GM12891 (cell line): ENCODE measurements at regions not wholly inside any gene's neighbourhood (a gene's known extent, or its start where the extent isn't known, plus 50 kb on each side); places are given as distances from the start of the nearest gene placed in this dataset.

Experiments
- DNase-seq: peaks from one replicate; pipeline ENCODE4 v3.0.0; 2011; ENCODE audit warnings: low spot score; ENCODE audit not compliant: insufficient read length
- FAIRE-seq: peaks from 2 replicates; lab custom pipeline; 2011; peaks lifted over from hg19 to GRCh38; lab: Jason Lieb, UNC
- PAX5 ChIP-seq: IDR thresholded peaks from 2 replicates; pipeline ENCODE4 v1.6.1; 2011; ENCODE audit warnings: low read length, moderate library complexity, mild to moderate bottlenecking; ENCODE audit not compliant: insufficient read depth, severe bottlenecking
- POLR2A ChIP-seq: IDR thresholded peaks from 2 replicates; pipeline ENCODE4 v1.6.1; 2011; ENCODE audit warnings: low read depth, low read length, control low read depth
- POLR2AphosphoS5 ChIP-seq: IDR thresholded peaks from 2 replicates; pipeline ENCODE4 v1.6.1; 2011; ENCODE audit warnings: low read depth, low read length, control low read depth
- POU2F2 ChIP-seq: IDR thresholded peaks from 2 replicates; pipeline ENCODE4 v1.6.1; 2011; ENCODE audit warnings: low read depth, mild to moderate bottlenecking, control low read depth, low read length, moderate library complexity
- SPI1 ChIP-seq: IDR thresholded peaks from 2 replicates; pipeline ENCODE4 v1.6.1; 2011; ENCODE audit warnings: low read depth, low read length, control low read depth
- TAF1 ChIP-seq: IDR thresholded peaks from 2 replicates; pipeline ENCODE4 v1.6.1; 2011; ENCODE audit warnings: low read depth, low read length, control low read depth

GRCh38 chr2:14951569-14952285 is 319.2 kb downstream of the LRATD1 start:
- DNase-seq (no peak), FAIRE-seq (no peak)
- TF ChIP-seq POLR2AphosphoS5 = no peak
- no peak for TF ChIP-seq PAX5
- no peak for TF ChIP-seq POLR2A
- TF ChIP-seq POU2F2 = no peak
- TF ChIP-seq TAF1 = no peak
- no peak for TF ChIP-seq SPI1

- TF ChIP-seq TAF1 = no peak
- TF ChIP-seq POLR2A = no peak
- TF ChIP-seq PAX5 = no peak
- TF ChIP-seq SPI1 = no peak
- TF ChIP-seq POLR2AphosphoS5 = no peak
- no peak for TF ChIP-seq POU2F2
Observed at GRCh38 chr2:14952400-14952963, 320.0 kb downstream of the LRATD1 start.

GRCh38 chr2:14960686-14961324 is 328.3 kb downstream of the LRATD1 start:
- DNase-seq = no peak
- no peak for FAIRE-seq
- TF ChIP-seq SPI1 (no peak), POLR2AphosphoS5 (no peak), POLR2A (no peak), TAF1 (no peak), POU2F2 (no peak)

More at GRCh38 chr2:14952400-14952963, 320.0 kb downstream of the LRATD1 start:
- DNase-seq (no peak), FAIRE-seq (no peak)

- DNase-seq (no peak), FAIRE-seq (no peak)
- TF ChIP-seq POLR2A = no peak
- TF ChIP-seq POU2F2 = no peak
- TF ChIP-seq TAF1 = no peak
- no peak for TF ChIP-seq SPI1
- TF ChIP-seq PAX5 = no peak
- no peak for TF ChIP-seq POLR2AphosphoS5
Observed at GRCh38 chr2:14967729-14968128, 335.2 kb downstream of the LRATD1 start.

- TF ChIP-seq PAX5 (no peak), SPI1 (no peak), TAF1 (no peak), POLR2A (no peak), POU2F2 (no peak), POLR2AphosphoS5 (no peak)
- FAIRE-seq = no peak
Observed at GRCh38 chr2:14975381-14975780, 342.9 kb downstream of the LRATD1 start.

GRCh38 chr2:14977021-14977420 is 344.5 kb downstream of the LRATD1 start:
- DNase-seq (no peak), FAIRE-seq (no peak)
- TF ChIP-seq POU2F2 (no peak), TAF1 (no peak), PAX5 (no peak), SPI1 (no peak), POLR2AphosphoS5 (no peak), POLR2A (no peak)

More at GRCh38 chr2:14975381-14975780, 342.9 kb downstream of the LRATD1 start:
- DNase-seq = no peak

GRCh38 chr2:14978845-14979244 is 346.3 kb downstream of the LRATD1 start:
- FAIRE-seq (no peak), DNase-seq (no peak)
- TF ChIP-seq PAX5 = no peak
- no peak for TF ChIP-seq POU2F2
- TF ChIP-seq POLR2AphosphoS5 = no peak
- TF ChIP-seq SPI1 = no peak
- no peak for TF ChIP-seq TAF1
- no peak for TF ChIP-seq POLR2A

GRCh38 chr2:14982790-14983189 is 350.3 kb downstream of the LRATD1 start:
- TF ChIP-seq POLR2A (no peak), SPI1 (peak; percentile 23; the same call in 1 of the 2 replicates)

GRCh38 chr2:14988600-14988999 is 356.1 kb downstream of the LRATD1 start:
- no peak for FAIRE-seq
- no peak for TF ChIP-seq POLR2A
- TF ChIP-seq POU2F2 = no peak
- no peak for TF ChIP-seq POLR2AphosphoS5
- DNase-seq = no peak

More at GRCh38 chr2:14982790-14983189, 350.3 kb downstream of the LRATD1 start:
- no peak for FAIRE-seq
- no peak for DNase-seq

GRCh38 chr2:14991723-14992122 is 359.2 kb downstream of the LRATD1 start:
- DNase-seq (no peak), FAIRE-seq (no peak)
- TF ChIP-seq POU2F2 (no peak), SPI1 (no peak), PAX5 (no peak), POLR2AphosphoS5 (no peak), TAF1 (no peak), POLR2A (no peak)
